NCI-H1417 (cell line): ENCODE measurements at regions not wholly inside any gene's neighbourhood (a gene's known extent, or its start where the extent isn't known, plus 50 kb on each side); places are given as distances from the start of the nearest gene placed in this dataset.
"Not testable (repeated sequence)": the region's sequence is repeated elsewhere in the genome, so short reads cannot be mapped to it uniquely, and the experiment has no call there.

Experiments used
- DNase-seq, 3 experiments: peaks; one replicate each; lab custom pipeline; 2025; lab: John Stamatoyannopoulos, UW

GRCh38 chr11:81888391-81888790 is 845.3 kb downstream of the FAM181B start:
- DNase-seq: no peak

GRCh38 chr11:81887671-81888070 is 846.0 kb downstream of the FAM181B start:
- no peak for DNase-seq

- DNase-seq: no peak
Observed at GRCh38 chr11:81886406-81887075, 847.1 kb downstream of the FAM181B start.

GRCh38 chr11:81874635-81875034 is 859.0 kb downstream of the FAM181B start:
- no peak for DNase-seq

GRCh38 chr11:81870815-81871214 is 862.8 kb downstream of the FAM181B start:
- DNase-seq: no peak

- no peak for DNase-seq
Observed at GRCh38 chr11:81870066-81870412, 863.6 kb downstream of the FAM181B start.

GRCh38 chr11:81869351-81870065 is 864.2 kb downstream of the FAM181B start:
- no peak for DNase-seq

- DNase-seq: no peak
Observed at GRCh38 chr11:81866896-81867295, 866.8 kb downstream of the FAM181B start.

GRCh38 chr11:81857386-81857785 is 876.3 kb downstream of the FAM181B start:
- DNase-seq: no peak

GRCh38 chr11:81853791-81854190 is 879.9 kb downstream of the FAM181B start:
- DNase-seq: no peak

GRCh38 chr11:81852896-81853295 is 880.8 kb downstream of the FAM181B start:
- DNase-seq: no peak

GRCh38 chr11:81840380-81840779 is 893.3 kb downstream of the FAM181B start:
- no peak for DNase-seq

- no peak for DNase-seq
Observed at GRCh38 chr11:81839976-81840375, 893.7 kb downstream of the FAM181B start.

GRCh38 chr11:81839016-81839415 is 894.6 kb downstream of the FAM181B start:
- no peak for DNase-seq

GRCh38 chr11:81829976-81830375 is 903.7 kb downstream of the FAM181B start:
- DNase-seq: no peak

- no peak for DNase-seq
Observed at GRCh38 chr11:81825346-81825745, 908.3 kb downstream of the FAM181B start.

- no peak for DNase-seq
Observed at GRCh38 chr11:81819462-81819861, 914.2 kb downstream of the FAM181B start.

GRCh38 chr11:81804858-81805257 is 928.8 kb downstream of the FAM181B start:
- no peak for DNase-seq

- no peak for DNase-seq
Observed at GRCh38 chr11:81802591-81802990, 931.1 kb downstream of the FAM181B start.

- DNase-seq: no peak
Observed at GRCh38 chr11:81792416-81792815, 941.2 kb downstream of the FAM181B start.

- DNase-seq: peak in 2 of 3 experiments; percentile 15 to 65
Observed at GRCh38 chr11:81787584-81788049, 946.0 kb downstream of the FAM181B start.

- DNase-seq: peak in 1 of 3 experiments; percentile 26
Observed at GRCh38 chr11:81772166-81772565, 961.5 kb downstream of the FAM181B start.

- not testable (repeated sequence) for DNase-seq
Observed at GRCh38 chr11:81769906-81770305, 963.8 kb downstream of the FAM181B start.
